GF-D8 (cell line): ENCODE measurements at regions not wholly inside any gene's neighbourhood (a gene's known extent, or its start where the extent isn't known, plus 50 kb on each side); places are given as distances from the start of the nearest gene placed in this dataset.
A peak's percentile ranks its signal among the peaks of the same experiment; 100 is the strongest.

Experiments
- DNase-seq: peaks from one replicate; lab custom pipeline; 2025; lab: John Stamatoyannopoulos, UW

- no peak for DNase-seq
These were observed 285.4 kb downstream of the THBS2 start for GRCh38 chr6:168968228-168968627.

- no peak for DNase-seq
These were observed 286.2 kb downstream of the THBS2 start for GRCh38 chr6:168967281-168967925.

GRCh38 chr6:168964138-168964835 is 289.4 kb downstream of the THBS2 start:
- no peak for DNase-seq

DNA sequence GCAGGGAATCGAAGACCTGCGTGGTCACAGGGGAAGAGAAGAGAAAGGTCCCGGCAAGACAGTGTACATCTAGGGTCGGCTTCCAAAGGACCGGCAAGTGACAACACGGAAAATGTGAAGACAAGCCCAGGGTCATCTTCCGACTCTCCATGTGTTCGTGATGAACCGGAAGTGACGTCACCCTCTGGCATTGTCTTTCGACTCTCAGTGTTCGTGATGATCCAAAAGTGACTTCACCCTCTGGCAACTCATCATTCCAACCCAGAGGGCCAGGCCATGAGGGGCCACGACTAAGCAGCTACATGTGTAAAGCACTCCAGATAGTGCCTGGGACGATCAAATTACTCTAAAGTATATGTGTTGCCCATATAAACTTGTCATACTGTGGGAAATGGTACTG is 290.8 kb downstream of the THBS2 start:
- DNase-seq = no peak

- DNase-seq = peak; percentile 42
These were observed 292.4 kb downstream of the THBS2 start for GRCh38 chr6:168961264-168961656.

DNA sequence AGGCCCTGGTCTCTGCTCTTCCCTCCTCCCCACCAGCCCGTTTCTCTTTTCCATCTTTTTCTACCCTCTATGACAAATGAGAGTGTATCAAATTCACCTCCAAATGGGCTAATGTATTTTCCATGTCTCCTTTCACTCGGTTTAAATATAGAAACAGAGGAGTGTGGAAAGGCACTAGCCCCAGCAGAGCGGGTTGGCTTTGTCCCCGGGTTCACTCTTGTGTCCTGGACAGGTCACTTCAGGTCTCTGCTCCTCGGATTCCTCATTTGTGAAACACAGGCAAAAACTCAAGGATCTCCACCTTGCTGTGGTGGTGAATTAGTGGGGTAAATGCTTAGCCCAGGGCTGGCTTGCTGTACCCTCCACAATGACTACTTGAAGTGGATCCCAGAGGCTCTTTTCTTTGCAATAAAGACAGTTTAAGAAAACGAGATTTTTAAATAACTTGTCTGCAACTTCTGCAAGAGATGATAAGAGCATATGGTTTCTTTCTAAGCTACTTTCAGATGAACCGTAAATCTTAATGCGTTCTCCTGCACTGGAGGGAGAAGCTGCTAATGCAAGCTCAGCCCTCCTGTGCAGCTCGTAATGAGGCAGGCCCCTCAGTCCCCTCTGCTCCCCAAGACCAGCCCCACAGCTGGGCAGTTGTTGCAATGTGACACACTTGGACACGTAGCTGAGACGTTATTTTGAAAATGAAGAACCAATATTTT is 292.9 kb downstream of the THBS2 start:
- DNase-seq = no peak

DNA sequence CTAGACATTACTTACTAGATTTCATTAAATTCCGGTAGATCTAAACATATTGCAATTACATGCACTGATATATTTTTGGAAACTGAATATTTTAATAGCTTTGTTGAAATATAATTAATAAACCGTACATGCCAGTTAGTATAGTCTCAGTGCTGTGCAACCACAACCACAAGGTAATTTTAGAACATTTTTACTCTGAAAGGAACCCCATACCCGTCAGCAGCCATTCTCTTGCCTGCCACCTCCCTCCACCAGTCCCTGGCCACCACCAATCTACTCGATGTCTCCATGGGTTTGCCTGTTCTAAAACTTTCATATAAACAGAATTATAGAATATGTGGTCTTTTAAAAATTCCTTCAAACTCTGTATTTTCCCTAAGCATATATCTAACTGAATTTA is 293.9 kb downstream of the THBS2 start:
- DNase-seq = no peak

DNA sequence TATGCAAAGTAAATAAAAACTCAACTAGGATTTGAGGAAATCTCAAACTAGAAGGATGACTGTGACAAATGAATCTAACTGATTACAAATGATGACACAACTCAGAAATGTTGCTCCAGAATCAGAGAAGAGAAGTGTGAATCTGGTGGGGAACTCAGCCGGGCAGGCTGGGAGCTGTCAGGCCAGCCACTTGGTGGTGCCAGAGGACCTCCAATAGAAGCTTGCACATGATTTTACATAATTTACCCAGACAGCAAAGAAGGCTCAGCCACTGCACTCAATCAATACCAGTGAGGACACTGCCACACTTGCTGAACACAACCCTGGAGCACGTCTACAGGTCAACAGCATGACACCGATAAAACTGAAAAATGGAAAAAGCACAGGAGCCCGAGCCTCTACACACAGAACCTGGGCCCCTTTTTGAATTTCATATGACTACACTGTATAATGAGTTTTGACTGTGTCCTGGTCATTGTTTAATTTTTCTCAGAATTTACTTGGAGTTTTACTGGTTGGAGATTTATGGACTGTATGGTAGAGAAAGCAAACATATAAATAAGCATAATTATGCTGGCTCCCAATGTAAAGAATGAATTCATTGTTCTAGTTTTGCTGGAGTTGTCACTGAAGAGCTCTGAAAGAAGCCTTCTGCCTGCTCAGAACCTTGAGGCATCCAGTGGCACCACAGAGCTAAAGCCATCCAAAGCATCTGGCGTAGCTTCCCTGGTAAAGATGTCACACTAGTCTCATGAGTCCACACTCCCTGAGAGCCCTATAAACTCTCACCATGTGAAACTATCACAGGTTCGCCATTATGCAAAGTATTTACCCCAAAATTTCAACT is 296.5 kb downstream of the THBS2 start:
- DNase-seq = peak; percentile 15

DNA sequence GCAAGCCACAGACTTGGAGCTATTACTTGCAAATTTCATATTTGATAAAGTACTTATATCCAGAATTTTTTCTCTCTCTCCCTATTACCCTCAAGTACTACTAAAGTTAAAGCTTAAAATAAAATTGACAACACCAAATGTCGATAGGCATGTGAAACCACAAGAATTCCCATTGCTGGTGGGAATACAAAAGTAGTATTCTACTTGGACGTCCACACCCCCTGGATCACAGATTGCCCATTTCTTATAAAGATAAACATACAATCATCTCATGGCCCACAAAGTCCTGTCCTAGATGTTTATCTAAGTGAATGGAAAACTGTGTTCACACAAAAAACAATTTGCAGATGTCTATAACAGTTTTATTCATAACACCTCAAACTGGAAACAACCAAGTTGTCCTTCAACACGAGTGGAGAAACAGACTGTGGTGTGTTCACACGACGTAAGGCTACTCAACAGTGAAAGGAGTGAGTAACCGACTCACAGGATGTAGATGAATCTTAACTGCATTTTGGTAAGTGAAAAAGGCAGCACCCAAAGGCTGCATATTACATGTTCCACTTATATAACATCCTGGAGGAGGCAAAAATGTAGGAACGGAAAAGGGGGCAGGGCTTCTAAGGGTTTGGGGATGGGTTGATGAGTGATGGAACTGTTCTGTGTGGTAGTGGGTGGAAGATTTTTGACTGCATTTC is 297.4 kb downstream of the THBS2 start:
- no peak for DNase-seq

- no peak for DNase-seq
These were observed 300.2 kb downstream of the THBS2 start for GRCh38 chr6:168953461-168953860.

GRCh38 chr6:168951217-168951616 is 302.4 kb downstream of the THBS2 start:
- no peak for DNase-seq

GRCh38 chr6:168950858-168951214 is 302.8 kb downstream of the THBS2 start:
- no peak for DNase-seq

- DNase-seq = no peak
These were observed 303.4 kb downstream of the THBS2 start for GRCh38 chr6:168949981-168950857.

DNA sequence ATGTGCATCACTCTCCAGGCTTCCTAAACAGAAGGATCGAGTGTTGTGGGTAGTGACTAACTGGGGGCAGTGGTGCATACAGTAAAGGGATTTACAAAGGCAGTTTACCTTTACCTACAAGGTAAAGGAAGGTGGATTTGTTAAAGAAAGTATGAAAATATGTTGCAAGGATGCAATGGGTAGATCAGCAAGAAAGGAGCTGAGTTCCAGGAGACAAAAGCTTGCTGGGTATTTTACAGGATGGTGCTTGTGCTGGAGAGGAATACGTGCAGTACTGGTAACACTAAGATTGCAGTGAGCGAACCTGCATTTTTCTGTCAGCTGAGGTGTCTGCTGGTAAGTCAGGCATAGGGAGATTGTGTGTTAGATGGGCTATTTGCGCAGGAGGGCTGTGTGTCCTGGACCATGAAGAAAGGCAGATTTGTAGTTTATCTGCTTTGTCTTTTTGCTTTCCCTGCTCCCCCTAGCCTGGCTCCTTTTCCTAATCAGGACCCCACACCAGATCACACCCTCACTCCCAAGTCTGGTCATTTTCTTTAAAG is 304.6 kb downstream of the THBS2 start:
- no peak for DNase-seq

GRCh38 chr6:168948002-168948401 is 305.6 kb downstream of the THBS2 start:
- DNase-seq = no peak

- no peak for DNase-seq
These were observed 310.3 kb downstream of the THBS2 start for GRCh38 chr6:168943231-168943905.

DNA sequence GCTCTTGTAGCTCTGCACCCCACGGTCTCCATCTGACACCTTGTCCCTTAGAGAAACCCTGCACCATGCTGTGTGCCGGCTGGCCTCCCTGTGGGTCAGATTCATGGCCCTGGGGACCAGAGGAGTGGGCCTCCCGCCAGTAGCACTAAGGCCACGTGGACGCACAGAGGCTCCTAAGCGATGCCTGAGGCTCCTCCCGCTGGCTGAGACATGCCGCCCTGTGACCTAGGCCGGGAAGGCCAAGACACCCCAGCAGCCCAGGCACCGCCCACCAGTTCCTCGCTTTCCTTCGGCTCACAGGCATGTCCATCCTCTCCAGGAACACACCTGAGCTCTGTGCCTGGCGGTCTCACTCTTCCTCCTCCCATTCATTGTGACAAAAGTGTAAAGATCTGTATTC is 311.0 kb downstream of the THBS2 start:
- no peak for DNase-seq

DNA sequence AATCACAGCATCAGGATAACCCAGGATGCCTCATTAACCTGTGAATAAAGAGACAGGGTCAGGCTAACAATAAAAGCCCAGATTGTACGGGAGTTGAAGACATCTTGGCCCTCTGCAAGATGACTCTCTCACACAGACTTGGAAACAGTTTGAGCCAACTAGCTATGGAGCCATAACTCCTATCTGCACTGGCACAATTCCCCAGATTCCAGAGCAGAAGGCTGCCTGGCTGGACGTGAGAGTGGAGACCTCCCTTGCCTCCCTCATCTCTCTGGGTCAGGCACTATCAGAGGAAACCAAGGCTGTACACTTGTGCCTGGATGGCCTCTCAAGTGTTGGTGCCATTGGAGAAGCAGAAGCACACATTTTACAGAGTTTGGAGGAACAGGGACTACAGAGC is 312.6 kb downstream of the THBS2 start:
- DNase-seq = no peak

GRCh38 chr6:168939796-168940195 is 313.9 kb downstream of the THBS2 start:
- no peak for DNase-seq

DNA sequence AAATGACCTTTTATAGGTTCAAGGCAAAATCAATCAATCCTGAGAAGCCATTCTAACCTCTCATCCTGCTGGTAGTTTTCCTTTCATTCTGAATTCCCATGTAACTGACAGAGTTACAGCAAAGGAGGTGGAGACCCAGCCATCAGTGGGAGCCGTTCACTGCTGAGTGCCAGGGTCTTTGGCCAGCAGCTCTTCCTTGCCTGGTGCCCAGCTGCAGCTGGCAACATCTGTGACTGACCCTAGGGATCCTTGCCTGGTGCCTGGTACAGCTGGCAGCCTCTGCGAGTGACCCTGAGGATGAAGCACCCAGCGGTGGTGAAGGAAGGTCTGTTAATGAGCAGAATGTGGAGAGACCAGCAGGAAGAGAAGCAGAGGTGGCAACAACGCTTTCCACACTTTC is 314.6 kb downstream of the THBS2 start:
- no peak for DNase-seq
